ENCODE measurements at regions not wholly inside any gene's neighbourhood (a gene's known extent, or its start where the extent isn't known, plus 50 kb on each side); places are given as distances from the start of the nearest gene placed in this dataset.

- no peak overlapping the region for H3K4me3 ChIP-seq (ENCODE audit: low read depth, low read length)
- H3K36me3 ChIP-seq (ENCODE audit: insufficient read depth) = no peaks in the 10 kb centered on the region
- no peak overlapping the region for H3K27ac ChIP-seq (ENCODE audit: low read depth)
- no peaks in the 10 kb centered on the region for H3K4me1 ChIP-seq (ENCODE audit: insufficient read depth)
- 39% methylated on average over 3 of the region's 3 CpGs for WGBS
- no peak for DNase-seq (ENCODE audit: extremely low spot score)
Observed at GRCh38 chr14:27098451-27098850, 500.6 kb upstream of the NOVA1 start.

GRCh38 chr14:27114180-27114579, 516.3 kb upstream of the NOVA1 start:
- no peak overlapping the region for H3K27ac ChIP-seq (ENCODE audit: low read depth)
- WGBS = 0% methylated on average over 1 of the region's 1 CpG

GRCh38 chr14:27123162-27123561, 525.3 kb upstream of the NOVA1 start:
- Histone ChIP-seq H3K4me1 (ENCODE audit: insufficient read depth) (no peaks in the 10 kb centered on the region), H3K4me3 (ENCODE audit: low read depth, low read length) (no peak overlapping the region), H3K36me3 (ENCODE audit: insufficient read depth) (no peaks in the 10 kb centered on the region), H3K27ac (ENCODE audit: low read depth) (no peak overlapping the region)
- 72% methylated on average over 4 of the region's 4 CpGs for WGBS
- no peak for DNase-seq (ENCODE audit: extremely low spot score)

More at GRCh38 chr14:27114180-27114579, 516.3 kb upstream of the NOVA1 start:
- Histone ChIP-seq H3K4me3 (ENCODE audit: low read depth, low read length) (no peak overlapping the region), H3K36me3 (ENCODE audit: insufficient read depth) (no peaks in the 10 kb centered on the region), H3K4me1 (ENCODE audit: insufficient read depth) (no peaks in the 10 kb centered on the region)
- DNase-seq (ENCODE audit: extremely low spot score) = no peak

DNA sequence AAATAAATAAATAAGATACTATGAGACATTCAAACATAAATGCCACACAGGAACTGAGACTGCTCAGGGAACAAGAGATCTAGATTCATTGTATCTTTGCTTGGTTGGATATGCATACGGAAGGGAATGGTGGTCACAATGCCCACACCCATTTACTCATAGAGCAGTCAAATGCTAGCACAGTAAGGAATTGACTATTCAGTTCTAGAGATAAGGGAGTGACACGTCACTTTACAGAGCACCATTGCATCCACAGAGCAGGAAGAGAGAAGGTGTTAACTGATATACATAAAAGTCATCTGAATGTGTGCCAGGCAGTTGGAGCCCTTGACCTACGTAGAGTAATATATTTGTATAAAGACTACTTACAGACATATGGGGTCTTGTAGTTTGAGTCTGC, 530.0 kb upstream of the NOVA1 start:
- Histone ChIP-seq H3K4me3 (ENCODE audit: low read depth, low read length) (no peak overlapping the region), H3K4me1 (ENCODE audit: insufficient read depth) (no peaks in the 10 kb centered on the region), H3K27ac (ENCODE audit: low read depth) (no peak overlapping the region), H3K36me3 (ENCODE audit: insufficient read depth) (no peaks in the 10 kb centered on the region)
- DNase-seq (ENCODE audit: extremely low spot score) = no peak
- WGBS = 79% methylated on average over 3 of the region's 3 CpGs

DNA sequence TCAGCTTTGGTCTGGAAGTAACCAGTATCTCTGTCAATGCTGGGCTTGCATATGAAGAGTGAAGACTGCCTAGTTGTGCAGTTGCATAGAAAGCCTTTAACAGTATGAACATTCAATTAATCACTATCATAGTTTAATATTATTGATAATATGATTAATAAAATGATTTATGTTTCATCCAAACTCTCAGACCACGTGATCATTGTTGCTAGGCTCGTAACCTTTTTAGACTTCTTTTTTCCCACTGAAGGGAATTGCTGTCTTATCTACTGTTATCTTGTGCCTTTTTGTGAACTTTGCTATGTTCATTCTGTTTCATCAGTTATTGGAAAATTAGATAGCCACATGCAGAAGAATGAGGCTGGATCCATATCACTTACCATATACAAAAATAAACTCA, 536.4 kb upstream of the NOVA1 start:
- Histone ChIP-seq H3K4me3 (ENCODE audit: low read depth, low read length) (no peak overlapping the region), H3K27ac (ENCODE audit: low read depth) (no peak overlapping the region), H3K4me1 (ENCODE audit: insufficient read depth) (no peaks in the 10 kb centered on the region), H3K36me3 (ENCODE audit: insufficient read depth) (no peaks in the 10 kb centered on the region)
- WGBS = 78% methylated on average over 2 of the region's 2 CpGs
- no peak for DNase-seq (ENCODE audit: extremely low spot score)

GRCh38 chr14:27145170-27145569, 547.3 kb upstream of the NOVA1 start:
- Histone ChIP-seq H3K4me3 (ENCODE audit: low read depth, low read length) (no peak overlapping the region), H3K27ac (ENCODE audit: low read depth) (no peak overlapping the region), H3K4me1 (ENCODE audit: insufficient read depth) (no peaks in the 10 kb centered on the region), H3K36me3 (ENCODE audit: insufficient read depth) (no peaks in the 10 kb centered on the region)
- WGBS = 88% methylated on average over 1 of the region's 1 CpG
- no peak for DNase-seq (ENCODE audit: extremely low spot score)

DNA sequence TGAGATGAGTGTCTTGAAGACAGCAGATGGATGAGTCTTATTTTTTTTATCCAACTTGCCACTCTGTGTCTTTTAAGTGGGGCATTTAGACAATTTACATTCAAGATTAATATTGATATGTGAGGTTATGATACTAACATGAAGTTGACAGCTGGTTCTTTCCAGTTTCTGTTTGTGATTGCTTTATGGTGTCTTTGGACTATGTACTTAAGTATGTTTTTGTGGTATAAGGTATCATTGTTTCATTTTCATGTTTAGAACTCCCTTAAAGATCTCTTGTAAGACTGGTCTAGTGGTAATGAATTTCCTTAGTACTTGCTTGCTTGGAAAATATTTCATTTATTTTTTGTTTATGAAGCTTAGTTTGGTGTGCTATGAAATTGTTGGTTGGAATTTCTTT, 550.3 kb upstream of the NOVA1 start:
- no peak overlapping the region for H3K4me3 ChIP-seq (ENCODE audit: low read depth, low read length)

GRCh38 chr14:27164139-27164538, 566.3 kb upstream of the NOVA1 start:
- Histone ChIP-seq H3K36me3 (ENCODE audit: insufficient read depth) (no peaks in the 10 kb centered on the region), H3K4me1 (ENCODE audit: insufficient read depth) (no peaks in the 10 kb centered on the region), H3K27ac (ENCODE audit: low read depth) (no peak overlapping the region), H3K4me3 (ENCODE audit: low read depth, low read length) (no peak overlapping the region)
- WGBS = 93% methylated on average over 8 of the region's 8 CpGs
- no peak for DNase-seq (ENCODE audit: extremely low spot score)

More for the DNA sequence above, 550.3 kb upstream of the NOVA1 start:
- no peaks in the 10 kb centered on the region for H3K4me1 ChIP-seq (ENCODE audit: insufficient read depth)
- no peak for DNase-seq (ENCODE audit: extremely low spot score)
- no peak overlapping the region for H3K27ac ChIP-seq (ENCODE audit: low read depth)
- no peaks in the 10 kb centered on the region for H3K36me3 ChIP-seq (ENCODE audit: insufficient read depth)

- H3K27ac ChIP-seq (ENCODE audit: low read depth) = no peak overlapping the region
- H3K4me3 ChIP-seq (ENCODE audit: low read depth, low read length) = no peak overlapping the region
- DNase-seq (ENCODE audit: extremely low spot score) = no peak
- WGBS = 80% methylated on average over 6 of the region's 6 CpGs
- H3K4me1 ChIP-seq (ENCODE audit: insufficient read depth) = no peaks in the 10 kb centered on the region
- no peaks in the 10 kb centered on the region for H3K36me3 ChIP-seq (ENCODE audit: insufficient read depth)
Observed at GRCh38 chr14:27175489-27175888, 577.7 kb upstream of the NOVA1 start.

- no peaks in the 10 kb centered on the region for H3K4me1 ChIP-seq (ENCODE audit: insufficient read depth)
- no peak overlapping the region for H3K27ac ChIP-seq (ENCODE audit: low read depth)
- no peak for DNase-seq (ENCODE audit: extremely low spot score)
- H3K36me3 ChIP-seq (ENCODE audit: insufficient read depth) = no peaks in the 10 kb centered on the region
- no peak overlapping the region for H3K4me3 ChIP-seq (ENCODE audit: low read depth, low read length)
- 84% methylated on average over 5 of the region's 5 CpGs for WGBS
Observed at GRCh38 chr14:27181333-27181732, 583.5 kb upstream of the NOVA1 start.

- Histone ChIP-seq H3K4me3 (ENCODE audit: low read depth, low read length) (no peak overlapping the region), H3K36me3 (ENCODE audit: insufficient read depth) (no peaks in the 10 kb centered on the region), H3K4me1 (ENCODE audit: insufficient read depth) (no peaks in the 10 kb centered on the region), H3K27ac (ENCODE audit: low read depth) (no peak overlapping the region)
- WGBS = 64% methylated on average over 4 of the region's 4 CpGs
- no peak for DNase-seq (ENCODE audit: extremely low spot score)
Observed at GRCh38 chr14:27184427-27184826, 586.6 kb upstream of the NOVA1 start.

DNA sequence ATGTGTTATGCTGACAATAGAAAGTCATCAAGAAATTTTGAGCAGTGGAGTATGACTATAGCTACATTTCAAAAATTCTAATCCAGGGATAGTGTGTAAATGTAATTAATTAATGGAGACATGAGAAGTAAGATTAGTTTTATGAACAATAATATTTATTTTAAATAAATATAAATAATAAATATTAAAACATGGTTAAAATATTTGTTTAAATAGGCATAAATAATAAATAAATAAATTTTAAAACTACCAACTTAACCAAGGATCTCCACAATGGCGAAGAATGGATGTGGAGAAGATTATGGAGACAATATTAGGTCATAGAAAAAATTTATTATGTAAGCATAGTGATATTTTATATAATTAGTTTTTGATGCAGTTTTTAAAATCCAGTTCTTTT, 588.2 kb upstream of the NOVA1 start:
- Histone ChIP-seq H3K4me1 (ENCODE audit: insufficient read depth) (no peaks in the 10 kb centered on the region), H3K36me3 (ENCODE audit: insufficient read depth) (no peaks in the 10 kb centered on the region), H3K27ac (ENCODE audit: low read depth) (no peak overlapping the region), H3K4me3 (ENCODE audit: low read depth, low read length) (no peak overlapping the region)
- no peak for DNase-seq (ENCODE audit: extremely low spot score)
- WGBS = 83% methylated on average over 1 of the region's 1 CpG

DNA sequence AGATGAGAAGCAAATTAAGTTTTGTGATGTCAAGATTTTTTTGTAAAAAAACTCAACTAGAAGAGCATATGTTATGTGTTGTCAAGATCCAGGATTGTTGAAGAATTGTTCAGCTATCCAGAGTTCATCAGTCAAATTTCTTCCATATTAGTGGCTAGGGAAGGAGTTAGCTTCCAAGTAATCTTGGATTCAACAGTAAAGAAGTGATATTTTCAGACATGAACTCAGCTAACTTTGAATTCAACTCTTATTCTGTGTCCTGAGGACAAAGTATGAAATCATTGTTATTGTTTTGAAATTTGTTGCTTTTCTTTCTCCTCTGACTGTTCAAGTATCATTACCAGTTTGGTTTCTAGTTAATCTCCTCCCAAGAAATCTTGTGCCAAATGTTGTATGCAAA, 589.3 kb upstream of the NOVA1 start:
- Histone ChIP-seq H3K4me1 (ENCODE audit: insufficient read depth) (no peaks in the 10 kb centered on the region), H3K4me3 (ENCODE audit: low read depth, low read length) (no peak overlapping the region), H3K36me3 (ENCODE audit: insufficient read depth) (no peaks in the 10 kb centered on the region), H3K27ac (ENCODE audit: low read depth) (no peak overlapping the region)
- no peak for DNase-seq (ENCODE audit: extremely low spot score)

- H3K27ac ChIP-seq (ENCODE audit: low read depth) = no peak overlapping the region
- WGBS = 54% methylated on average over 1 of the region's 1 CpG
- H3K4me1 ChIP-seq (ENCODE audit: insufficient read depth) = no peaks in the 10 kb centered on the region
- H3K36me3 ChIP-seq (ENCODE audit: insufficient read depth) = no peaks in the 10 kb centered on the region
- no peak overlapping the region for H3K4me3 ChIP-seq (ENCODE audit: low read depth, low read length)
- no peak for DNase-seq (ENCODE audit: extremely low spot score)
Observed at GRCh38 chr14:27190296-27190695, 592.5 kb upstream of the NOVA1 start.

DNA sequence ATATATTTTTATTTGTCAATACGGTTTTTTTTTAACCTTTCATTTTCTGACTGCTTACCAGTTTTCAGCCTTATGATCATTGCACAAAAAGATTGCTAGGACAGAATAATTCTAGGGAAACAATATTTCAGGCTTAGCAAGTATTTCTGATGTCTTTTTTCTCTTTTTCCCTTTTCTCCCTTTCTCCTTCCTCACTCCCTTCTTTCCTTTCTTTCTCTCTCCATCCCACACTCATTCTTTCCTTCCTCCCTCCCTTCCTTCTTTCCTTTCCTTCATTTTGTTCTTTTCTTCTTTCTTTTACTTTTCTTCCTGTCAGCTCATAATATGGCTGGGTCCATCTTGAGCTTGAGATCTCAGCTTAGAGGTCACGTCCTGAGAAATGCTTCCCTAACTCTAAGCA, 601.4 kb upstream of the NOVA1 start:
- 41% methylated on average over 2 of the region's 2 CpGs for WGBS
- Histone ChIP-seq H3K4me3 (ENCODE audit: low read depth, low read length) (no peak overlapping the region), H3K36me3 (ENCODE audit: insufficient read depth) (no peaks in the 10 kb centered on the region), H3K4me1 (ENCODE audit: insufficient read depth) (no peaks in the 10 kb centered on the region), H3K27ac (ENCODE audit: low read depth) (no peak overlapping the region)
- DNase-seq (ENCODE audit: extremely low spot score) = no peak

Data from urinary bladder (tissue), 3 donors.